HUES6 (cell line): ENCODE measurements at regions not wholly inside any gene's neighbourhood (a gene's known extent, or its start where the extent isn't known, plus 50 kb on each side); places are given as distances from the start of the nearest gene placed in this dataset.
"Not testable (repeated sequence)": the region's sequence is repeated elsewhere in the genome, so short reads cannot be mapped to it uniquely, and the experiment has no call there.

ENCODE experiments used
- H3K27ac ChIP-seq: 2 replicates; pipeline ENCODE4 v1.7.0; 2013; ENCODE audit warnings: low read depth, mild to moderate bottlenecking, low read length, inconsistent platforms
- H3K27me3 ChIP-seq: 2 replicates; pipeline ENCODE4 v1.6.1; 2013; ENCODE audit warnings: low read length; ENCODE audit not compliant: control insufficient read depth, insufficient read depth
- H3K36me3 ChIP-seq: 2 replicates; pipeline ENCODE4 v1.6.1; 2013; ENCODE audit warnings: low read length; ENCODE audit not compliant: control insufficient read depth, insufficient read depth
- H3K4me1 ChIP-seq: 2 replicates; pipeline ENCODE4 v1.6.1; 2013; ENCODE audit warnings: low read length; ENCODE audit not compliant: control insufficient read depth, insufficient read depth
- H3K4me3 ChIP-seq: 2 replicates; pipeline ENCODE4 v1.5.1; 2013; ENCODE audit warnings: low read depth, low read length
- H3K9ac ChIP-seq: one replicate; pipeline ENCODE4 v1.6.1; 2013; ENCODE audit warnings: mild to moderate bottlenecking, low read length
- H3K9me3 ChIP-seq: 2 replicates; pipeline ENCODE4 v1.6.1; 2013; ENCODE audit warnings: low read depth, low read length; ENCODE audit not compliant: control insufficient read depth, insufficient read depth

- H3K9me3 ChIP-seq, H3K36me3 ChIP-seq, H3K9ac ChIP-seq, H3K27ac ChIP-seq, H3K27me3 ChIP-seq, H3K4me3 ChIP-seq: not testable (repeated sequence)
- H3K4me1 ChIP-seq, result peaks cover 13% of the 10 kb centered on the region
Observed at GRCh38 chr1:234762127-234762526, 152.1 kb upstream of the IRF2BP2 start.

GRCh38 chr1:234760303-234760723, 150.3 kb upstream of the IRF2BP2 start:
- Histone ChIP-seq H3K27ac (no peak overlapping the region), H3K9ac (no peak overlapping the region), H3K4me1 (peaks cover 13% of the 10 kb centered on the region), H3K36me3 (no peaks in the 10 kb centered on the region), H3K27me3 (no peaks in the 10 kb centered on the region), H3K4me3 (no peak overlapping the region), H3K9me3 (no peaks in the 10 kb centered on the region)

GRCh38 chr1:234759888-234760287, 149.9 kb upstream of the IRF2BP2 start:
- no peaks in the 10 kb centered on the region for H3K36me3 ChIP-seq
- H3K27ac ChIP-seq, result no peak overlapping the region
- H3K4me1 ChIP-seq, result peaks cover 13% of the 10 kb centered on the region

GRCh38 chr1:234758851-234759250, 148.9 kb upstream of the IRF2BP2 start:
- Histone ChIP-seq H3K4me1 (peaks cover 13% of the 10 kb centered on the region), H3K9me3 (no peaks in the 10 kb centered on the region), H3K4me3 (no peak overlapping the region), H3K9ac (no peak overlapping the region), H3K27ac (no peak overlapping the region), H3K27me3 (no peaks in the 10 kb centered on the region), H3K36me3 (no peaks in the 10 kb centered on the region)

More at GRCh38 chr1:234759888-234760287, 149.9 kb upstream of the IRF2BP2 start:
- no peaks in the 10 kb centered on the region for H3K9me3 ChIP-seq
- H3K4me3 ChIP-seq, result no peak overlapping the region
- H3K9ac ChIP-seq, result no peak overlapping the region
- H3K27me3 ChIP-seq, result no peaks in the 10 kb centered on the region

- H3K27me3 ChIP-seq, result no peaks in the 10 kb centered on the region; the same call in 1 of the 2 replicates
- no peak overlapping the region for H3K9ac ChIP-seq
- no peaks in the 10 kb centered on the region for H3K9me3 ChIP-seq
- H3K4me3 ChIP-seq, result no peak overlapping the region
- peaks cover 13% of the 10 kb centered on the region for H3K4me1 ChIP-seq
- H3K36me3 ChIP-seq, result no peaks in the 10 kb centered on the region
- no peak overlapping the region for H3K27ac ChIP-seq
Observed at GRCh38 chr1:234756857-234757256, 146.9 kb upstream of the IRF2BP2 start.

- H3K9me3 ChIP-seq, result no peaks in the 10 kb centered on the region
- H3K4me1 ChIP-seq, result peaks cover 15% of the 10 kb centered on the region
- no peak overlapping the region for H3K27ac ChIP-seq
Observed at GRCh38 chr1:234756066-234756774, 146.2 kb upstream of the IRF2BP2 start.

GRCh38 chr1:234755449-234755863, 145.5 kb upstream of the IRF2BP2 start:
- H3K4me3 ChIP-seq, result no peak overlapping the region
- H3K27me3 ChIP-seq, result no peaks in the 10 kb centered on the region; the same call in 1 of the 2 replicates
- no peak overlapping the region for H3K27ac ChIP-seq
- H3K9me3 ChIP-seq, result no peaks in the 10 kb centered on the region
- H3K36me3 ChIP-seq, result no peaks in the 10 kb centered on the region
- H3K9ac ChIP-seq, result no peak overlapping the region
- peaks cover 12% of the 10 kb centered on the region for H3K4me1 ChIP-seq

More at GRCh38 chr1:234756066-234756774, 146.2 kb upstream of the IRF2BP2 start:
- H3K36me3 ChIP-seq, result no peaks in the 10 kb centered on the region
- H3K9ac ChIP-seq, result no peak overlapping the region
- H3K27me3 ChIP-seq, result no peaks in the 10 kb centered on the region; the same call in 1 of the 2 replicates
- H3K4me3 ChIP-seq, result no peak overlapping the region

GRCh38 chr1:234753979-234754378, 144.0 kb upstream of the IRF2BP2 start:
- no peaks in the 10 kb centered on the region for H3K36me3 ChIP-seq
- H3K9me3 ChIP-seq, result no peaks in the 10 kb centered on the region
- H3K4me1 ChIP-seq, result peaks cover 3% of the 10 kb centered on the region; the same call in 1 of the 2 replicates
- no peak overlapping the region for H3K4me3 ChIP-seq
- H3K27ac ChIP-seq, result no peak overlapping the region
- H3K9ac ChIP-seq, result no peak overlapping the region
- no peaks in the 10 kb centered on the region; the same call in 1 of the 2 replicates for H3K27me3 ChIP-seq

- no peaks in the 10 kb centered on the region; the same call in 1 of the 2 replicates for H3K27me3 ChIP-seq
- H3K4me3 ChIP-seq, result no peak overlapping the region
- H3K9ac ChIP-seq, result no peak overlapping the region
- peaks cover 3% of the 10 kb centered on the region; the same call in 1 of the 2 replicates for H3K4me1 ChIP-seq
- no peak overlapping the region for H3K27ac ChIP-seq
- no peaks in the 10 kb centered on the region for H3K9me3 ChIP-seq
- H3K36me3 ChIP-seq, result no peaks in the 10 kb centered on the region
Observed at GRCh38 chr1:234752927-234753326, 142.9 kb upstream of the IRF2BP2 start.

GRCh38 chr1:234751678-234752077, 141.7 kb upstream of the IRF2BP2 start:
- H3K4me3 ChIP-seq, result no peak overlapping the region

GRCh38 chr1:234750922-234751627, 141.1 kb upstream of the IRF2BP2 start:
- no peak overlapping the region for H3K4me3 ChIP-seq
- peaks cover 10% of the 10 kb centered on the region; the same call in 1 of the 2 replicates for H3K4me1 ChIP-seq
- no peaks in the 10 kb centered on the region for H3K36me3 ChIP-seq
- no peaks in the 10 kb centered on the region for H3K9me3 ChIP-seq
- no peak overlapping the region for H3K27ac ChIP-seq
- no peaks in the 10 kb centered on the region; the same call in 1 of the 2 replicates for H3K27me3 ChIP-seq
- H3K9ac ChIP-seq, result no peak overlapping the region

More at GRCh38 chr1:234751678-234752077, 141.7 kb upstream of the IRF2BP2 start:
- Histone ChIP-seq H3K27me3 (no peaks in the 10 kb centered on the region; the same call in 1 of the 2 replicates), H3K9me3 (no peaks in the 10 kb centered on the region), H3K36me3 (no peaks in the 10 kb centered on the region), H3K4me1 (peaks cover 4% of the 10 kb centered on the region; the same call in 1 of the 2 replicates), H3K9ac (no peak overlapping the region), H3K27ac (no peak overlapping the region)
